CD4-positive, alpha-beta memory T cell (primary cell): ENCODE measurements at regions not wholly inside any gene's neighbourhood (a gene's known extent, or its start where the extent isn't known, plus 50 kb on each side); places are given as distances from the start of the nearest gene placed in this dataset.

ENCODE experiments used
- CTCF ChIA-PET: fragments of 350-600 bp; sonication (Branson Sonifier 250); formaldehyde crosslinking; loops from one replicate; lab custom pipeline; 2021; ENCODE audit warnings: inconsistent platforms; ENCODE audit not compliant: partially characterized antibody; lab: Charles Lee
- POLR2A ChIA-PET: fragments of 350-600 bp; sonication (Branson Sonifier 250); formaldehyde crosslinking; loops from one replicate; lab custom pipeline; 2021; ENCODE audit not compliant: partially characterized antibody; lab: Charles Lee
- DNase-seq, 5 donors: peaks; one replicate each; pipeline versions ENCODE4 v3.0.0 to v3.0.0-alpha.2; 2020 to 2022; ENCODE audit warnings: mixed read lengths in 1 of 5
- H3K27ac ChIP-seq: one replicate; pipeline ENCODE4 v1.7.0; 2013; ENCODE audit warnings: low read depth, low read length
- H3K27me3 ChIP-seq: 2 replicates; pipeline ENCODE4 v1.7.0; 2013; ENCODE audit warnings: mild to moderate bottlenecking, low read length, moderate library complexity; ENCODE audit not compliant: insufficient read depth
- H3K36me3 ChIP-seq: 2 replicates; pipeline ENCODE4 v1.7.0; 2013; ENCODE audit warnings: mild to moderate bottlenecking, low read length, moderate library complexity; ENCODE audit not compliant: insufficient read depth
- H3K4me1 ChIP-seq: 2 replicates; pipeline ENCODE4 v1.7.0; 2013; ENCODE audit warnings: mild to moderate bottlenecking, low read length, moderate library complexity; ENCODE audit not compliant: insufficient read depth
- H3K4me3 ChIP-seq, 2 donors: one replicate each; pipeline ENCODE4 v1.7.0; 2013; ENCODE audit warnings: low read length in 2 of 2, mild to moderate bottlenecking in 1 of 2
- H3K9me3 ChIP-seq, 2 donors: one replicate each; pipeline ENCODE4 v1.7.0; 2013; ENCODE audit warnings: low read length in 2 of 2, control low read depth in 1 of 2; ENCODE audit not compliant: control insufficient read depth in 1 of 2
- H3K27ac Mint-ChIP-seq, 7 donors: one replicate each; pipeline ENCODE4 v1.8.0; 2020 to 2021; ENCODE audit warnings: mixed read lengths in 7 of 7, mild to moderate bottlenecking in 6 of 7, inconsistent platforms in 3 of 7, moderate library complexity in 3 of 7
- H3K27me3 Mint-ChIP-seq, 2 donors: one replicate each; pipeline ENCODE4 v1.8.0; 2020 to 2021; ENCODE audit warnings: mixed read lengths in 2 of 2
- H3K36me3 Mint-ChIP-seq, 2 donors: one replicate each; pipeline ENCODE4 v1.8.0; 2020 to 2021; ENCODE audit warnings: mixed read lengths in 2 of 2, inconsistent platforms in 1 of 2, mild to moderate bottlenecking in 1 of 2
- H3K4me1 Mint-ChIP-seq, 4 donors: one replicate each; pipeline ENCODE4 v1.8.0; 2020 to 2021; ENCODE audit warnings: mixed read lengths in 4 of 4, mild to moderate bottlenecking in 1 of 4
- H3K4me3 Mint-ChIP-seq, 8 donors: one replicate each; pipeline ENCODE4 v1.8.0; 2020 to 2021; ENCODE audit warnings: mixed read lengths in 8 of 8, mild to moderate bottlenecking in 7 of 8, moderate library complexity in 6 of 8, inconsistent platforms in 3 of 8
- H3K9me3 Mint-ChIP-seq, 8 donors: one replicate each; pipeline ENCODE4 v1.8.0; 2020 to 2021; ENCODE audit warnings: mixed read lengths in 8 of 8, mild to moderate bottlenecking in 5 of 8, inconsistent platforms in 3 of 8, moderate library complexity in 1 of 8
- intact Hi-C: fragments of 100-400 bp; cut with micrococcal nuclease; formaldehyde crosslinking; loops from one replicate; pipeline ENCODE4 v1.15.1; 2023

DNA sequence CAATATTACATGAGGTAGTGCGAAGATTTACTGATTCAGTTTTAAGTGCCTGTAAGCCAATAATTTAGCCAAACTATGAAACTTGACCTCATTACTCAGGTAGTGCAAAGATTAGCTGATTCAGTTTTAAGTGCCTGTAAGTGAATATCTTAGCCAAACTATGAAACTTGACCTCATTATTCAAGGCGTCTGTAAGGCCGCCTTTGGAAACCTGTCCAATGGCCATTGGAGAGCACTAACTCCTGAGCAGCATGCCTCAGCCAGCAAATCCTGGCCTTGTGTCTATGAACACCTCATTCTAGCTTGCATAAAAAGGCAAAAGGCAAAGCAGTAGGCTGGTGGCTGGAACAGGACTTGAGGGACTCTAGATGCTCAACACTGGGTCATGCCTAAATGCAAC lies 127.0 kb upstream of the GPR12 start:
- no peak overlapping the region for H3K27ac Mint-ChIP-seq
- POLR2A ChIA-PET = no interaction called here

DNA sequence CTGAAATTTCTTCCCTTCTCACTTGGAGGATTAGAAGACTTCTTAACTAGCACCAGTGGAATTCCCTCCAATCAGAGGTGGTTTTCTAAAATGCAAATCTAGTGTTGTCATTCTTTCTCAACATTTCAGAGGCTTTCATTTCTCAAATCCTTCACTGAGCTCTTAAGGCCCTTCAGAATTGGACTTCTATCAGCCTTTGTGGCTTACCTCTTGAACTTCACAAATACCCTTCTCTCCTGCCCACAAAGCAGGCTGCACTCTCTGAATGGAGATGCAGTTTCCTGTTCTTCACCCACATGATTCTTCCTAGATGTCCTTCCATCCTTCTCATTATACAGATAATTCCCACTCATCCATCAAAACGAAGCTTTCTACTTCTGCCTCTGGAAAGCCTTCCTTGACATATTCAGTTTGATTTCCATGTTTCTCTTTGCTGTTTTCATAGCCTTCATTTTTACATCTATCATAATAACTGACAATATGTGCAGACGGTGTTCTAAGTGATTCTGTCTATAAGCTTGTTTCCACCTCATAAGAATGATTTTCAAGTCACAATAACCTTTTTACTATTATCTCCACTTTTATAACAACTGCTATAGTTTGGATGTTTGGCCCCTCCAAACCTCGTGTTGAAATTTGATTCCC lies 123.1 kb upstream of the GPR12 start:
- Mint-ChIP-seq H3K36me3 (no peaks in the 10 kb centered on the region), H3K4me3 (no peak overlapping the region), H3K4me1 (no peaks in the 10 kb centered on the region), H3K27me3 (peaks cover 7 to 13% of the 10 kb centered on the region in 2 donors), H3K9me3 (peaks cover 0 to 5% (median under 1%) of the 10 kb centered on the region in 8 donors), H3K27ac (no peak overlapping the region)
- H3K27ac ChIP-seq = no peak overlapping the region
- H3K36me3 ChIP-seq = no peaks in the 10 kb centered on the region
- ChIA-PET POLR2A (no interaction called here), CTCF (interaction anchor here (1.3 kb wide), 1 partner anchor 12 kb away, joined by 3 read pairs; no protein-coding TSS in a partner anchor)
- H3K27me3 ChIP-seq = no peaks in the 10 kb centered on the region
- H3K4me1 ChIP-seq = no peaks in the 10 kb centered on the region
- H3K4me3 ChIP-seq = no peak overlapping the region
- DNase-seq = no peak
- intact Hi-C loops = no loop called here
- H3K9me3 ChIP-seq = no peaks in the 10 kb centered on the region

More for the DNA sequence above, 127.0 kb upstream of the GPR12 start:
- no peaks in the 10 kb centered on the region for H3K27me3 ChIP-seq
- Mint-ChIP-seq H3K9me3 (peaks cover 0 to 5% (median 0%) of the 10 kb centered on the region in 8 donors), H3K27me3 (peaks cover 6 to 7% of the 10 kb centered on the region in 2 donors), H3K36me3 (no peaks in the 10 kb centered on the region), H3K4me1 (no peaks in the 10 kb centered on the region), H3K4me3 (no peak overlapping the region)
- H3K36me3 ChIP-seq = no peaks in the 10 kb centered on the region
- intact Hi-C loops = no loop called here
- no peaks in the 10 kb centered on the region for H3K9me3 ChIP-seq
- no peaks in the 10 kb centered on the region for H3K4me1 ChIP-seq
- no peak for DNase-seq
- no peak overlapping the region for H3K4me3 ChIP-seq
- CTCF ChIA-PET = interaction anchor here (1.0 kb wide), 1 partner anchor 43 kb away, joined by 3 read pairs; no protein-coding TSS in a partner anchor
- H3K27ac ChIP-seq = no peak overlapping the region

GRCh38 chr13:26882731-26883130 lies 122.1 kb upstream of the GPR12 start:
- Histone ChIP-seq H3K4me3 (no peak overlapping the region), H3K4me1 (no peaks in the 10 kb centered on the region), H3K27ac (no peak overlapping the region), H3K36me3 (no peaks in the 10 kb centered on the region), H3K27me3 (no peaks in the 10 kb centered on the region), H3K9me3 (no peaks in the 10 kb centered on the region)
- intact Hi-C loops = no loop called here
- Mint-ChIP-seq H3K4me3 (no peak overlapping the region), H3K36me3 (no peaks in the 10 kb centered on the region), H3K9me3 (peaks cover 0 to 5% (median 2%) of the 10 kb centered on the region in 8 donors), H3K4me1 (no peaks in the 10 kb centered on the region), H3K27ac (no peak overlapping the region), H3K27me3 (peaks cover 7 to 14% of the 10 kb centered on the region in 2 donors)
- POLR2A ChIA-PET = no interaction called here
- DNase-seq = no peak
- CTCF ChIA-PET = interaction anchor here (1.2 kb wide), 1 partner anchor 11 kb away, joined by 3 read pairs; no protein-coding TSS in a partner anchor

DNA sequence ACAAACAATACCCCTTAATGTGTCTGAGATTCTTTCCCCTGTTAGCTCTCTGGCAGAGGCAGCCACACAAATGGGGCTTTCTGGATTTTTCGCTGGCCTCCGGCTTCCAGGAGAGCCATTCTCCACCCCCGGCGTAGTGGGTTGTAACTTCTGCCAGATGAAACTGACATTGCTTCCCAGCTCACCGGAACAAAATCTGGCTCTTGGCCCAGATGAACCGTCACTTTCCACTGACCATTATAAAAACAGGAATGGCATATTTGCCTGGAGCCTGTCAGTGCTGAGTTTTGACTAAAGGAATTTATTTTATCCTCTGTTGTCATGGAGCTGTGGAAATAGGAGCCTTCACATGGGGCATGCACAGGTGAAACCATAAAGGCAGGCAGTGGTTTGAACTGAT lies 120.6 kb upstream of the GPR12 start:
- no peak for DNase-seq
- Mint-ChIP-seq H3K27me3 (peaks cover 7 to 14% of the 10 kb centered on the region in 2 donors), H3K4me1 (no peaks in the 10 kb centered on the region), H3K9me3 (peaks cover 0 to 10% (median 6%) of the 10 kb centered on the region in 8 donors), H3K36me3 (no peaks in the 10 kb centered on the region), H3K4me3 (no peak overlapping the region), H3K27ac (no peak overlapping the region)
- H3K27ac ChIP-seq = no peak overlapping the region
- H3K4me1 ChIP-seq = no peaks in the 10 kb centered on the region
- POLR2A ChIA-PET = no interaction called here
- CTCF ChIA-PET = interaction anchor here (0.7 to 0.8 kb wide), 2 partner anchors 49 to 183 kb away, joined by 3 read pairs; no protein-coding TSS in a partner anchor
- H3K27me3 ChIP-seq = no peaks in the 10 kb centered on the region
- H3K36me3 ChIP-seq = no peaks in the 10 kb centered on the region
- no peaks in the 10 kb centered on the region for H3K9me3 ChIP-seq
- no peak overlapping the region for H3K4me3 ChIP-seq
- intact Hi-C loops = no loop called here

DNA sequence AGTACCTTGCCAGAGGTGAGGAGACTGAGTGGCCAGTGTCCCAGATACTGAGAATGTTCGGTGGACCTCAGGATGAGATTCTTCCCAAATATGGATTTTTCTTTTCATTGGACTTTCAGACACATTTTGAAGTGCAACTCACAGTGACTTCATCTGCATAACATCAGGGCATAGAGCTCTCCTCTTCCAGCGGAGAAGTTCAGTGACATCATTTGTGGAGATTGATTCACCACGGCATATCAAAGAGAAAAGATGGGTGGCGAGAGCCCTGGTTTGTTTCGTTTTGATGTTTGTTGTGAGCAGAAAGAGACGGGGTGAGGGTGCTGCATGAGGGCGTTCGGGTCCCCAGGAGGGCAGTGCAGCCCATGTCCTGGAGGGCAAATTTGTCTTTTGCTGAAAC lies 120.1 kb upstream of the GPR12 start:
- peaks cover 0 to 13% (median 9%) of the 10 kb centered on the region in 8 donors for H3K9me3 Mint-ChIP-seq
- Histone ChIP-seq H3K9me3 (no peaks in the 10 kb centered on the region), H3K27ac (no peak overlapping the region), H3K4me3 (no peak overlapping the region), H3K36me3 (no peaks in the 10 kb centered on the region), H3K4me1 (no peaks in the 10 kb centered on the region), H3K27me3 (no peaks in the 10 kb centered on the region)
- H3K27me3 Mint-ChIP-seq = peaks cover 7 to 14% of the 10 kb centered on the region in 2 donors
- H3K4me1 Mint-ChIP-seq = no peaks in the 10 kb centered on the region
- CTCF ChIA-PET = interaction anchor here (0.7 to 0.8 kb wide), 2 partner anchors 50 to 182 kb away, joined by 3 read pairs; no protein-coding TSS in a partner anchor
- H3K4me3 Mint-ChIP-seq = no peak overlapping the region
- intact Hi-C loops = no loop called here
- no peak overlapping the region for H3K27ac Mint-ChIP-seq
- no peak for DNase-seq
- POLR2A ChIA-PET = no interaction called here
- H3K36me3 Mint-ChIP-seq = no peaks in the 10 kb centered on the region

DNA sequence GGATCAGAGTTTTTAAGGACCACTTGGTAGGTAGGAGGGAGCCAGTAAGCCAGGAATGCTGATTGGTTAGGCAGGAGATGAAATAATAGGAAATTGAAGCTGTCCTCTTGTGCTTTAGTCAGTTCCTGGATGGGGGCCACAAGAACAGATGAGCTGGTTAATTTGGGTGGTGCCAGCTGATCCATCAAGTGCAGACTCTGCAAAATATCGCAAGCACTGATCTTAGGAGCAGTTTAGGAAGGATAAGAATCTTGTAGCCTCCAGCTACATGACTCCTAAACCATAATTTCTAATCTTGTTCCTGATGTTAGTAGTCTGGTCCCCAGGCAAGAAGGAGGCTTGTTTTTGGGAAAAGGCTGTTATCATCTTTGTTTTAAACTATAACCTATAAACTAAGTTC lies 117.9 kb upstream of the GPR12 start:
- CTCF ChIA-PET = interaction anchor here (1.1 kb wide), 1 partner anchor 8 kb away, joined by 3 read pairs; no protein-coding TSS in a partner anchor
- peaks cover 0 to 9% of the 10 kb centered on the region in 2 donors for H3K27me3 Mint-ChIP-seq
- intact Hi-C loops = no loop called here

DNA sequence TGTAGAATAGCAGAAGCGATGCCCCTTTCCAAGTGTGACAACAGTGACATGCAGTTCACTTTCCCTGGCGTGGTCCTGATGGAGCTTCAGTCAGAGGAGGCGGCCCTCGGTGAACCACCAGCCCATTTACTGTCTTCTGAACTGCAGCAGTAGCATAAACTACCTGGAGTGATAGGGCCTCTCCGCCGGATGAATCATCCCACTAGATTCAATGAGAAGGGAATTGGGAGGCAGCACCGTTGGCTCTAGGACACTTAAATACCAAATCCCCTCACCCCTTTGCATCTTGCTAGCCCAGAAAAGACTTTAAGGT lies 112.8 kb upstream of the GPR12 start:
- intact Hi-C loops = loop anchor here (1.0 to 5.0 kb wide), 2 partner anchors 165 to 691 kb away; no protein-coding TSS in a partner anchor
- ChIA-PET POLR2A (no interaction called here), CTCF (interaction anchor here (1.0 to 4.2 kb wide), 6 partner anchors 27 to 688 kb away, joined by 3 to 30 read pairs (median 6); no protein-coding TSS in a partner anchor)
- Mint-ChIP-seq H3K36me3 (no peaks in the 10 kb centered on the region), H3K27ac (no peak overlapping the region), H3K9me3 (peaks cover 0 to 12% (median 9%) of the 10 kb centered on the region in 8 donors), H3K4me3 (no peak overlapping the region), H3K27me3 (peaks cover 6 to 8% of the 10 kb centered on the region in 2 donors), H3K4me1 (no peaks in the 10 kb centered on the region)
- no peaks in the 10 kb centered on the region for H3K36me3 ChIP-seq
- no peaks in the 10 kb centered on the region for H3K27me3 ChIP-seq
- DNase-seq = no peak
- H3K4me1 ChIP-seq = no peaks in the 10 kb centered on the region
- no peak overlapping the region for H3K27ac ChIP-seq
- no peaks in the 10 kb centered on the region for H3K9me3 ChIP-seq
- H3K4me3 ChIP-seq = no peak overlapping the region

More for the DNA sequence above, 117.9 kb upstream of the GPR12 start:
- Histone ChIP-seq H3K4me3 (no peak overlapping the region), H3K27me3 (no peaks in the 10 kb centered on the region), H3K27ac (no peak overlapping the region), H3K4me1 (no peaks in the 10 kb centered on the region), H3K9me3 (no peaks in the 10 kb centered on the region), H3K36me3 (no peaks in the 10 kb centered on the region)
- POLR2A ChIA-PET = no interaction called here
- no peak overlapping the region for H3K4me3 Mint-ChIP-seq
- DNase-seq = no peak
- H3K9me3 Mint-ChIP-seq = peaks cover 0 to 12% (median 11%) of the 10 kb centered on the region in 8 donors
- H3K4me1 Mint-ChIP-seq = no peaks in the 10 kb centered on the region
- H3K36me3 Mint-ChIP-seq = no peaks in the 10 kb centered on the region
- no peak overlapping the region for H3K27ac Mint-ChIP-seq
